NCI-H510A (cell line): ENCODE measurements at regions not wholly inside any gene's neighbourhood (a gene's known extent, or its start where the extent isn't known, plus 50 kb on each side); places are given as distances from the start of the nearest gene placed in this dataset.

Source experiments
- DNase-seq: peaks from one replicate; lab custom pipeline; 2025; lab: John Stamatoyannopoulos, UW

- DNase-seq = no peak
These were observed 51.8 kb upstream of the BCOR start for GRCh38 chrX:40149286-40150175.

DNA sequence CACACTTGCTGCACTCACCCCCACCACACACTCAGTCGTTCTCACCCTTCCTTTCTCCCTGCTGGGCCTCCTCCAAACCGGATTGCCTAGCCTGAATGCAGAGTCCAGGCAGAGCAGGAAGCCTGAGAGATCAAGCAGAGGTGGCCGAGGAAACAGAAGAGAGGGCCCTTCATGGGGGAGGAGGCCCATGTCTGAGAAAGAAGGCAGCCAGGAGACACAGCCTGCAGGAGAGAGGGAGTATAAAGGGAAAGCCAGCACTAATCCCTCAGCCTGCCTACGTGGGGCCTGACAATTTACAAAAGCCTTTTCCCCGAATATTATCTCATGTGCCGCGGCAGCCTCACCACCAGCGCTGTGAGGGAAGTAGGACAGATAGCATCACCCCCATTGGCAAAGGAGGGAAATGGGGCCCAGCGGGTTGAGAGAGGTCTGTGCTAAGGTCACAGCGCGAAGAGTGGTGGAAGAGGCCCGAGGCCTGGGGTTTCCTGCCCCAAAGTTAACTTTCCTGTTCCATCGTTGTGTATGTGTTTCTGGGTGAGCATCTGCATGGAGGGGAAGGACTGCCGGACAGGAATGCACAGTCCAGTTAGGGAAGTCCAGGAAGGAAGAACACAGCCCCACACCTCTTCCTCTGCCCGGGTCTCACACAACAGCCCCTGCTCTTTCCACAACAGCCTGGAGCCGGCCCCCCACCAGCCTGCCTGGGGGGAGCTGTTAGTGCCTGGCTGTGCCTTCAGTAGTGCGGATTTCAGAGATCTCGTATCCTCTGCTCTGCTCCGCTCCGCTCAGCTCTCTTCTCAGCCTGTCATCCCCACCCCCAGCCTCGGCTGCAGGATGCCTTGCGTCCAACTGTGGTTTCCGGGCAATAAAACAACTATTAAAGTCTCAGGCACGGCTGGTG is 50.9 kb upstream of the BCOR start:
- no peak for DNase-seq

GRCh38 chrX:40147971-40148370 is 50.2 kb upstream of the BCOR start:
- DNase-seq = no peak
